Astrocyte (in vitro differentiated cells and primary cell): ENCODE measurements at regions not wholly inside any gene's neighbourhood (a gene's known extent, or its start where the extent isn't known, plus 50 kb on each side); places are given as distances from the start of the nearest gene placed in this dataset.

Experiments
- CTCF ChIP-seq: IDR thresholded peaks from 2 replicates; pipeline ENCODE4 v1.5.1; 2011; ENCODE audit warnings: low read depth, mild to moderate bottlenecking, inconsistent platforms, low read length, moderate library complexity; ENCODE audit not compliant: insufficient read depth
- EZH2 ChIP-seq: IDR thresholded peaks from 2 replicates; pipeline ENCODE4 v1.6.1; 2012; ENCODE audit warnings: mild to moderate bottlenecking, low read length, inconsistent platforms; ENCODE audit not compliant: insufficient read depth

- no peak for TF ChIP-seq CTCF
- TF ChIP-seq EZH2 = no peak
These were observed 60.9 kb downstream of the RPLP1 start for GRCh38 chr15:69513450-69513960.
